Brain microvascular endothelial cell (primary cell): ENCODE measurements at regions not wholly inside any gene's neighbourhood (a gene's known extent, or its start where the extent isn't known, plus 50 kb on each side); places are given as distances from the start of the nearest gene placed in this dataset.

Source experiments
- DNase-seq: peaks from one replicate; pipeline ENCODE4 v3.0.0-alpha.2; 2020
- H3K27ac ChIP-seq: fragments of 250-450 bp; sonication (Bioruptor Pico); 2 replicates; pipeline ENCODE4 v1.5.1; 2020; ENCODE audit warnings: mild to moderate bottlenecking, moderate library complexity
- H3K27me3 ChIP-seq: fragments of 250-450 bp; sonication (Bioruptor Pico); replicated peaks from 2 replicates; pipeline ENCODE4 v1.5.1; 2020; ENCODE audit warnings: mild to moderate bottlenecking
- H3K36me3 ChIP-seq: fragments of 250-450 bp; sonication (Bioruptor Pico); replicated peaks from 2 replicates; pipeline ENCODE4 v1.5.1; 2020; ENCODE audit warnings: mild to moderate bottlenecking
- H3K4me3 ChIP-seq: 2 replicates; pipeline ENCODE4 v1.5.1; 2011; ENCODE audit warnings: low read depth, mild to moderate bottlenecking, control low read depth, low read length, moderate library complexity
- CTCF ChIP-seq: IDR thresholded peaks from 2 replicates; pipeline ENCODE4 v1.5.1; 2011; ENCODE audit warnings: low read depth, mild to moderate bottlenecking, moderate library complexity, low read length, control low read depth, inconsistent platforms; ENCODE audit errors: missing control alignments
- in situ Hi-C: cut with HindIII; loops from 2 replicates; pipeline ENCODE4 v1.10.0; 2017; ENCODE audit warnings: low sequenced_read_pairs, low pct_ligation_motif_present

DNA sequence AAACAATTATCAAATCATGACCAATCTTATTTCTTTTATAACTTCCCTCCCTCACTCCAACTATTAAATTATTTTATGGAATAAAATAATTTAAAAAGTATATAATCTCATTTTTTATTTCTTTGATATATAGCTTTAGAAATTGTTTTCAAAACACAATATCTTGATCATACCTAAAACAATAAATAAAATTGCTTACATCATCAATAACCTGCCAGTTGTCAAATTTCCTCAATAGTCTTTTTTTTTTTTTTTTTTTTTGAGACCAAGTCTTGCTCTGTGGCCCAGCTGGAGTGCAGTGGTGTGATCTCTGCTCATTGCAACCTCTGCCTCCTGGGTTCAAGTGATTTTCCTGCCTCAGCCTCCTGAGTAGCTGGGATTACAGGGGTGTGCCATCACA is 60.1 kb upstream of the ELOVL5 start:
- no peak overlapping the region for H3K4me3 ChIP-seq
- H3K36me3 ChIP-seq = no peaks in the 10 kb centered on the region
- DNase-seq = no peak
- in situ Hi-C loops = no loop called here
- H3K27me3 ChIP-seq = no peaks in the 10 kb centered on the region
- TF ChIP-seq CTCF = no peak
- H3K27ac ChIP-seq = no peak overlapping the region

DNA sequence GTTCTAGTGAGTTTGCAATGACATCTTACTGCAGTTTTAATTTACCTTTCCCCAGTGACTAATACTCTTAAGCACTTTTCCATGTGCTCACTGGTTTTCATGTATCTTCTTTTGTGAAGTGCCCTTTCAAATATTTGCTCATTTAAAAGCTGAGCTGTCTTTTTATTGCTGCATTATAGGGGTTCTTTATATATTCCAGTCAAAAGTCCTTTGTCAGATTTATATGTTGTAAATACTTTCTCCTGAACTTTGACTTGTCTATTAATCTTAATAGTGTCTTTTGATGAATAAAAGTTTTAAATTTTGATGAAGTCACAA is 50.2 kb upstream of the ELOVL5 start:
- Histone ChIP-seq H3K27me3 (no peaks in the 10 kb centered on the region), H3K27ac (no peak overlapping the region), H3K36me3 (no peaks in the 10 kb centered on the region), H3K4me3 (no peak overlapping the region)
- in situ Hi-C loops = no loop called here
- no peak for TF ChIP-seq CTCF
- DNase-seq = no peak

GRCh38 chr6:53398247-53399026 is 49.7 kb upstream of the ELOVL5 start:
- no peaks in the 10 kb centered on the region for H3K27me3 ChIP-seq
- TF ChIP-seq CTCF = no peak
- DNase-seq = no peak
- no peak overlapping the region for H3K4me3 ChIP-seq
- in situ Hi-C loops = no loop called here
- H3K36me3 ChIP-seq = no peaks in the 10 kb centered on the region
- no peak overlapping the region for H3K27ac ChIP-seq
